Neural cell (in vitro differentiated cells): ENCODE measurements at regions not wholly inside any gene's neighbourhood (a gene's known extent, or its start where the extent isn't known, plus 50 kb on each side); places are given as distances from the start of the nearest gene placed in this dataset.

Source experiments
- H2AFZ ChIP-seq: fragments of 200-600, 300-800 bp; sonication (generic), shearing (Covaris generic); 2 replicates; pipeline ENCODE4 v1.6.0; 2014; ENCODE audit warnings: low read depth, mild to moderate bottlenecking, antibody characterized with exemption, low read length, moderate library complexity
- H3F3A ChIP-seq: fragments of 200-600 bp; shearing (Covaris generic); 2 replicates; pipeline ENCODE4 v1.6.1; 2016; ENCODE audit warnings: mild to moderate bottlenecking, moderate library complexity, mixed read lengths, antibody characterized with exemption, low read length; ENCODE audit not compliant: insufficient read depth, poor library complexity, severe bottlenecking
- H3K27ac ChIP-seq: fragments of 200-600, 300-800 bp; sonication (generic), shearing (Covaris generic); 2 replicates; pipeline ENCODE4 v1.5.1; 2014; ENCODE audit warnings: mild to moderate bottlenecking, low read length, moderate library complexity
- H3K27me3 ChIP-seq: fragments of 300-800, 200-600 bp; sonication (generic), shearing (Covaris generic); 2 replicates; pipeline ENCODE4 v1.6.0; 2014; ENCODE audit warnings: mild to moderate bottlenecking, low read depth, low read length, moderate library complexity; ENCODE audit not compliant: insufficient read depth
- H3K36me3 ChIP-seq: fragments of 300-800, 200-600 bp; sonication (generic), shearing (Covaris generic); 2 replicates; pipeline ENCODE4 v1.5.1; 2014; ENCODE audit warnings: mild to moderate bottlenecking, antibody characterized with exemption, low read length, moderate library complexity; ENCODE audit not compliant: insufficient read depth
- H3K4me2 ChIP-seq: fragments of 300-800, 200-600 bp; sonication (generic), shearing (Covaris generic); 2 replicates; pipeline ENCODE4 v1.6.0; 2014; ENCODE audit warnings: mild to moderate bottlenecking, low read length
- H3K4me3 ChIP-seq: fragments of 300-800, 200-600 bp; sonication (generic), shearing (Covaris generic); 2 replicates; pipeline ENCODE4 v1.5.1; 2014; ENCODE audit warnings: mild to moderate bottlenecking, low read length, moderate library complexity
- H3K79me2 ChIP-seq: fragments of 200-600 bp; shearing (Covaris generic); replicated peaks from 2 replicates; pipeline ENCODE4 v1.6.0; 2014; ENCODE audit warnings: mild to moderate bottlenecking, low read length, moderate library complexity; ENCODE audit not compliant: insufficient read depth
- H3K9ac ChIP-seq: fragments of 300-800, 200-600 bp; sonication (generic), shearing (Covaris generic); 2 replicates; pipeline ENCODE4 v1.6.1; 2016; ENCODE audit warnings: mild to moderate bottlenecking, low read length, mixed read lengths
- H3K9me2 ChIP-seq: fragments of 200-600 bp; shearing (Covaris generic); 2 replicates; pipeline ENCODE4 v1.6.1; 2016; ENCODE audit warnings: mild to moderate bottlenecking, low read length, mixed read lengths; ENCODE audit not compliant: insufficient read depth
- H3K9me3 ChIP-seq: fragments of 200-600, 300-800 bp; sonication (generic), shearing (Covaris generic); 2 replicates; pipeline ENCODE4 v1.6.1; 2016; ENCODE audit warnings: mild to moderate bottlenecking, mixed run types, low read length, moderate library complexity, mixed read lengths
- H4K20me1 ChIP-seq: fragments of 200-600 bp; shearing (Covaris generic); 2 replicates; pipeline ENCODE4 v1.6.1; 2016; ENCODE audit warnings: mild to moderate bottlenecking, mixed run types; ENCODE audit not compliant: insufficient read depth
- EP300 ChIP-seq: fragments of 450-650 bp; conservative IDR thresholded peaks from 2 replicates; pipeline ENCODE4 v1.6.1; 2014; ENCODE audit warnings: antibody characterized with exemption, mild to moderate bottlenecking, moderate library complexity; ENCODE audit not compliant: poor library complexity, severe bottlenecking
- EZH2 ChIP-seq: fragments of 200-600, 300-800 bp; shearing (Covaris generic), sonication (generic); IDR thresholded peaks from 2 replicates; pipeline ENCODE4 v1.6.1; 2014; ENCODE audit warnings: antibody characterized with exemption, low read length, borderline replicate concordance, mild to moderate bottlenecking; ENCODE audit not compliant: insufficient read depth, poor library complexity, severe bottlenecking
- MXI1 ChIP-seq: fragments of 450-650 bp; conservative IDR thresholded peaks from 2 replicates; pipeline ENCODE4 v1.6.1; 2014; ENCODE audit warnings: antibody characterized with exemption, mild to moderate bottlenecking; ENCODE audit not compliant: poor library complexity, severe bottlenecking
- POLR2AphosphoS5 ChIP-seq: IDR thresholded peaks from 2 replicates; pipeline ENCODE4 v1.6.1; 2012
- RAD21 ChIP-seq: fragments of 450-650 bp; conservative IDR thresholded peaks from 2 replicates; pipeline ENCODE4 v1.6.1; 2014; ENCODE audit warnings: antibody characterized with exemption, mild to moderate bottlenecking, moderate library complexity
- REST ChIP-seq: IDR thresholded peaks from 2 replicates; pipeline ENCODE4 v1.6.1; 2012; ENCODE audit warnings: borderline replicate concordance
- SMC3 ChIP-seq: fragments of 450-650 bp; conservative IDR thresholded peaks from 2 replicates; pipeline ENCODE4 v1.6.1; 2014; ENCODE audit warnings: antibody characterized with exemption, mild to moderate bottlenecking, moderate library complexity; ENCODE audit not compliant: poor library complexity
- TAF1 ChIP-seq: IDR thresholded peaks from 2 replicates; pipeline ENCODE4 v1.6.1; 2012; ENCODE audit warnings: low read depth

- Histone ChIP-seq H3K36me3 (no peaks in the 10 kb centered on the region), H2AFZ (no peak overlapping the region), H3K27me3 (no peaks in the 10 kb centered on the region), H3K4me3 (peak overlapping the region; percentile 33), H3K79me2 (no peaks in the 10 kb centered on the region), H3K9me2 (no peaks in the 10 kb centered on the region), H3K9me3 (no peaks in the 10 kb centered on the region), H3F3A (no peaks in the 10 kb centered on the region), H3K9ac (peak overlapping the region; percentile 44), H3K4me2 (peak overlapping the region; percentile 27), H3K27ac (peak overlapping the region; percentile 77), H4K20me1 (no peaks in the 10 kb centered on the region)
- TF ChIP-seq POLR2AphosphoS5 (peak; percentile 46), SMC3 (peak; percentile 22), MXI1 (no peak), EP300 (peak; percentile 28)
Observed at GRCh38 chr5:124902097-124902821, 155.8 kb upstream of the ZNF608 start.

GRCh38 chr5:124905256-124906130, 159.1 kb upstream of the ZNF608 start:
- Histone ChIP-seq H3K36me3 (no peaks in the 10 kb centered on the region), H3K4me2 (no peak overlapping the region), H3K9me2 (no peaks in the 10 kb centered on the region), H3K27ac (no peak overlapping the region), H3K9ac (no peak overlapping the region), H2AFZ (no peak overlapping the region), H3K27me3 (no peaks in the 10 kb centered on the region), H3K79me2 (no peaks in the 10 kb centered on the region), H3F3A (no peaks in the 10 kb centered on the region), H4K20me1 (no peaks in the 10 kb centered on the region), H3K9me3 (no peaks in the 10 kb centered on the region), H3K4me3 (no peak overlapping the region)
- TF ChIP-seq TAF1 (no peak), SMC3 (no peak), REST (no peak), EP300 (no peak), MXI1 (no peak), RAD21 (no peak), POLR2AphosphoS5 (no peak)

GRCh38 chr5:124906339-124907097, 160.1 kb upstream of the ZNF608 start:
- Histone ChIP-seq H3K27ac (no peak overlapping the region), H2AFZ (no peak overlapping the region), H3K4me2 (no peak overlapping the region), H3K79me2 (no peaks in the 10 kb centered on the region), H4K20me1 (no peaks in the 10 kb centered on the region), H3F3A (no peaks in the 10 kb centered on the region), H3K9me3 (no peaks in the 10 kb centered on the region), H3K27me3 (no peaks in the 10 kb centered on the region), H3K4me3 (no peak overlapping the region), H3K9ac (no peak overlapping the region), H3K9me2 (no peaks in the 10 kb centered on the region), H3K36me3 (no peaks in the 10 kb centered on the region)
- TF ChIP-seq TAF1 (no peak), REST (no peak), EZH2 (no peak), EP300 (no peak), POLR2AphosphoS5 (no peak), SMC3 (no peak), RAD21 (no peak), MXI1 (no peak)
